A673 (cell line): ENCODE measurements at regions not wholly inside any gene's neighbourhood (a gene's known extent, or its start where the extent isn't known, plus 50 kb on each side); places are given as distances from the start of the nearest gene placed in this dataset.

Experiments
- BruUV-seq: library from RNA; stranded (reverse); fragments of 400-500 nt; replicated peaks from 2 replicates; lab custom pipeline; 2021; lab: Mats Ljungman, UMichigan
- CTCF ChIA-PET: fragments of 300-600 bp; sonication (Branson Sonifier 250); formaldehyde crosslinking; loops from one replicate; lab custom pipeline; 2022; ENCODE audit warnings: antibody characterized with exemption; lab: Charles Lee
- POLR2A ChIA-PET: fragments of 300-600 bp; sonication (Branson Sonifier 250); formaldehyde crosslinking; loops from one replicate; lab custom pipeline; 2022; ENCODE audit warnings: antibody characterized with exemption; ENCODE audit not compliant: low non-redundant PET; lab: Charles Lee
- DNase-seq: peaks from one replicate; pipeline ENCODE4 v3.0.0-alpha.2; 2015; ENCODE audit warnings: low spot score
- H3K27ac ChIP-seq: fragments of 200-600 bp; sonication (generic); 2 replicates; pipeline ENCODE4 v1.5.1; 2016; ENCODE audit warnings: mixed run types, low read depth, mild to moderate bottlenecking, mixed read lengths, antibody characterized with exemption, low read length; ENCODE audit not compliant: poor library complexity, severe bottlenecking
- H3K27me3 ChIP-seq: fragments of 200-600 bp; sonication (generic); replicated peaks from 2 replicates; pipeline ENCODE4 v1.6.1; 2017; ENCODE audit warnings: mixed run types, low read depth, mild to moderate bottlenecking, mixed read lengths, antibody characterized with exemption, low read length; ENCODE audit not compliant: insufficient read depth, poor library complexity
- H3K36me3 ChIP-seq: fragments of 200-600 bp; sonication (generic); 2 replicates; pipeline ENCODE4 v1.6.1; 2016; ENCODE audit warnings: mixed run types, mild to moderate bottlenecking, mixed read lengths, antibody characterized with exemption, low read length; ENCODE audit not compliant: insufficient read depth, poor library complexity, severe bottlenecking
- H3K4me1 ChIP-seq: fragments of 200-600 bp; sonication (generic); 2 replicates; pipeline ENCODE4 v1.6.1; 2017; ENCODE audit warnings: mixed run types, mild to moderate bottlenecking, mixed read lengths, antibody characterized with exemption, low read length; ENCODE audit not compliant: insufficient read depth, poor library complexity, severe bottlenecking
- H3K4me3 ChIP-seq: fragments of 200-600 bp; sonication (generic); 2 replicates; pipeline ENCODE4 v1.5.1; 2016; ENCODE audit warnings: low read depth, mixed run types, mild to moderate bottlenecking, mixed read lengths, low read length; ENCODE audit not compliant: poor library complexity, severe bottlenecking
- H3K9me3 ChIP-seq: fragments of 200-600 bp; sonication (generic); 2 replicates; pipeline ENCODE4 v1.6.1; 2016; ENCODE audit warnings: mixed run types, low read depth, mild to moderate bottlenecking, mixed read lengths, antibody characterized with exemption, low read length; ENCODE audit not compliant: poor library complexity, severe bottlenecking
- CTCF ChIP-seq: fragments of 300-800, 200-600 bp; sonication (generic); conservative IDR thresholded peaks from 2 replicates; pipeline ENCODE4 v1.5.1; 2017; ENCODE audit warnings: low read depth, mild to moderate bottlenecking, antibody characterized with exemption, low read length, moderate library complexity, mixed read lengths
- EZH2 ChIP-seq: fragments of 200-600 bp; sonication (generic); IDR thresholded peaks from 2 replicates; pipeline ENCODE4 v1.6.1; 2017; ENCODE audit warnings: borderline replicate concordance, low read depth, mild to moderate bottlenecking, mixed read lengths, antibody characterized with exemption, low read length; ENCODE audit not compliant: poor library complexity, severe bottlenecking
- intact Hi-C: fragments of 100-400 bp; cut with micrococcal nuclease; formaldehyde crosslinking; loops from one replicate; pipeline ENCODE4 v1.10.0; 2022; ENCODE audit not compliant: unreplicated experiment

DNA sequence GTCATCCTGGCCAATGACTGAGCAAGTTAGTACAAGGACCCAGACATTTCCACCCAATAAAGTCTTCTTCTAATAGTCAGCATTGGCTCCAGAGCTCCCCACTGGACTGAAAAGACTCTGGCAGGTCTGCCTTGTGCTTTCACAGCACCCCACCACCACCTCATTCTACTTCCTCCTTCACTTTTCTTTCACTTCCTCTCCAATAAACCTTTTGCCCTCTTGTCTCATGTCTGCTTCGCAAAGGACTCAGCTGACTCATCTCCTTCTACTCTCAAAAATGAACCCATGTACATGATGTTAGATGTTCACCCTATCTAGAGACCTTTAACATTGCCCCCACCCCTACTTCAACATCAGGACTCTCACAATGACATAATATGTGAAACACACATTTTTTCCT lies 181.0 kb upstream of the PPP2R3A start:
- CTCF ChIA-PET: no interaction called here
- POLR2A ChIA-PET: no interaction called here
- no TSS peak for BruUV-seq
- H3K36me3 ChIP-seq: no peaks in the 10 kb centered on the region
- TF ChIP-seq EZH2 (no peak), CTCF (no peak)
- no peaks in the 10 kb centered on the region for H3K9me3 ChIP-seq
- H3K27ac ChIP-seq: no peak overlapping the region
- DNase-seq: no peak
- intact Hi-C loops: no loop called here
- H3K4me3 ChIP-seq: no peak overlapping the region
- peaks cover 10% of the 10 kb centered on the region for H3K27me3 ChIP-seq
- no peaks in the 10 kb centered on the region for H3K4me1 ChIP-seq

DNA sequence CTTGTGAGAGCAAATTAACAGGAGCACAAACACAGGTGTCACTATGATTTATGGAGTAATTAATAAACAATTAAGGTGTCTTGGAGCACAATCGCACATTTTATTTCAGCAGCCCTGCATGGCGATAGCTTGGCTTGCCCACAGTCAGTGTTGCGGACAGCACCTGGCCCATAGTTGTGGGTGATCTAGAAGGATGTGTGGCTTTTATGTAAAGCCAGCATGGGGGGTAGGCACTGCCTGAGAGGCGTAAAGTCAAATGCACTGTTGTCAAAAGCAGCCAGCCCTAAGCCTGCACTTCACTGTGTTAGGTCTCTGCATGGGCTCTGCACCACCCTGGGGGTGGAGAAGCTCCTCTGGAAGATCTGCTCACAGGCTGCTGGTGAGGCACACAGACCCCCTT lies 177.4 kb upstream of the PPP2R3A start:
- BruUV-seq: no TSS peak
- CTCF ChIA-PET: no interaction called here

GRCh38 chr3:135788978-135789377 lies 176.6 kb upstream of the PPP2R3A start:
- no peak for DNase-seq
- ChIA-PET POLR2A (no interaction called here), CTCF (no interaction called here)
- Histone ChIP-seq H3K9me3 (no peaks in the 10 kb centered on the region), H3K4me3 (no peak overlapping the region), H3K4me1 (no peaks in the 10 kb centered on the region), H3K27ac (no peak overlapping the region), H3K36me3 (no peaks in the 10 kb centered on the region), H3K27me3 (peaks cover 6% of the 10 kb centered on the region)
- intact Hi-C loops: no loop called here
- TF ChIP-seq EZH2: no peak
- TF ChIP-seq CTCF: no peak
- no TSS peak for BruUV-seq

More for the DNA sequence above, 177.4 kb upstream of the PPP2R3A start:
- Histone ChIP-seq H3K4me1 (no peaks in the 10 kb centered on the region), H3K4me3 (no peak overlapping the region), H3K27ac (no peak overlapping the region), H3K9me3 (no peaks in the 10 kb centered on the region), H3K27me3 (peaks cover 6% of the 10 kb centered on the region), H3K36me3 (no peaks in the 10 kb centered on the region)
- intact Hi-C loops: no loop called here
- POLR2A ChIA-PET: no interaction called here
- no peak for DNase-seq
- no peak for TF ChIP-seq CTCF
- TF ChIP-seq EZH2: no peak
